Stomach (tissue), 4 donors: ENCODE measurements at regions not wholly inside any gene's neighbourhood (a gene's known extent, or its start where the extent isn't known, plus 50 kb on each side); places are given as distances from the start of the nearest gene placed in this dataset.

ENCODE experiments used
- CTCF ChIP-seq, 7 experiments: fragments of 450-650 bp in 4 of 7; fragments of 200-600 bp in 3 of 7; sonication (generic) in 3 of 7; IDR thresholded peaks; one replicate each; pipeline ENCODE4 v1.5.1; 2016 to 2019; ENCODE audit warnings: antibody characterized with exemption in 7 of 7, control low read depth in 2 of 7, mild to moderate bottlenecking in 1 of 7
- EP300 ChIP-seq: sonication (generic); formaldehyde crosslinking; IDR thresholded peaks from one replicate; pipeline ENCODE4 v1.6.1; 2017; ENCODE audit warnings: antibody characterized with exemption
- POLR2A ChIP-seq, 4 donors: fragments of 450-650 bp; IDR thresholded peaks; one replicate each; pipeline ENCODE4 v1.6.1; 2016; ENCODE audit warnings: antibody characterized with exemption in 4 of 4, control low read depth in 2 of 4, mild to moderate bottlenecking in 1 of 4, moderate library complexity in 1 of 4

- TF ChIP-seq CTCF (IDR thresholded peaks at IDR 0.05): no peak
- no peak for TF ChIP-seq POLR2A (IDR thresholded peaks at IDR 0.05)
- TF ChIP-seq EP300: no peak
Measured at GRCh38 chr2:190748966-190749365, 100.1 kb downstream of the NAB1 start.
